WTC11 (cell line): ENCODE measurements at regions not wholly inside any gene's neighbourhood (a gene's known extent, or its start where the extent isn't known, plus 50 kb on each side); places are given as distances from the start of the nearest gene placed in this dataset.

Experiments
- AFF4 ChIP-seq: sonication (generic); formaldehyde crosslinking; IDR thresholded peaks from 2 replicates; pipeline ENCODE4 v1.8.1; 2023; ENCODE audit warnings: mild to moderate bottlenecking, missing genetic modification reagents, borderline replicate concordance
- CTCF ChIP-seq: fragments of 200-600 bp; IDR thresholded peaks from 2 replicates; pipeline ENCODE4 v1.8.0; 2022; ENCODE audit warnings: antibody characterized with exemption
- ELF4 ChIP-seq: sonication (generic); formaldehyde crosslinking; IDR thresholded peaks from 2 replicates; pipeline ENCODE4 v1.8.1; 2022; ENCODE audit warnings: low read depth, mild to moderate bottlenecking, moderate library complexity, missing genetic modification reagents
- FOXJ3 ChIP-seq: sonication (generic); formaldehyde crosslinking; IDR thresholded peaks from 2 replicates; pipeline ENCODE4 v1.9.0; 2021; ENCODE audit warnings: missing genetic modification reagents, mild to moderate bottlenecking, borderline replicate concordance
- IRF2 ChIP-seq: sonication (generic); formaldehyde crosslinking; IDR thresholded peaks from 2 replicates; pipeline ENCODE4 v1.8.0; 2022; ENCODE audit warnings: low read depth, missing genetic modification reagents, borderline replicate concordance
- USF1 ChIP-seq: sonication (generic); formaldehyde crosslinking; IDR thresholded peaks from 2 replicates; pipeline ENCODE4 v1.8.0; 2022; ENCODE audit warnings: mild to moderate bottlenecking, missing genetic modification reagents
- ZNF138 ChIP-seq: sonication (generic); formaldehyde crosslinking; conservative IDR thresholded peaks from 2 replicates; pipeline ENCODE4 v1.8.1; 2022; ENCODE audit warnings: mild to moderate bottlenecking, moderate library complexity, missing genetic modification reagents
- ZNF396 ChIP-seq: fragments of 250-450 bp; sonication (Bioruptor Pico); IDR thresholded peaks from 2 replicates; pipeline ENCODE4 v1.8.0; 2021; ENCODE audit warnings: mild to moderate bottlenecking, moderate library complexity, borderline replicate concordance
- TF ChIP-seq, protein P1 (sequence below): sonication (generic); formaldehyde crosslinking; IDR thresholded peaks from 2 replicates; pipeline ENCODE4 v1.8.1; 2022; ENCODE audit warnings: low read depth, missing genetic modification reagents, borderline replicate concordance

GRCh38 chr5:57862942-57863341 is 380.3 kb upstream of the ACTBL2 start:
- TF ChIP-seq CTCF, result no peak
- no peak for TF ChIP-seq FOXJ3 (CRISPR knock-in tag)
- TF ChIP-seq, protein P1, sequence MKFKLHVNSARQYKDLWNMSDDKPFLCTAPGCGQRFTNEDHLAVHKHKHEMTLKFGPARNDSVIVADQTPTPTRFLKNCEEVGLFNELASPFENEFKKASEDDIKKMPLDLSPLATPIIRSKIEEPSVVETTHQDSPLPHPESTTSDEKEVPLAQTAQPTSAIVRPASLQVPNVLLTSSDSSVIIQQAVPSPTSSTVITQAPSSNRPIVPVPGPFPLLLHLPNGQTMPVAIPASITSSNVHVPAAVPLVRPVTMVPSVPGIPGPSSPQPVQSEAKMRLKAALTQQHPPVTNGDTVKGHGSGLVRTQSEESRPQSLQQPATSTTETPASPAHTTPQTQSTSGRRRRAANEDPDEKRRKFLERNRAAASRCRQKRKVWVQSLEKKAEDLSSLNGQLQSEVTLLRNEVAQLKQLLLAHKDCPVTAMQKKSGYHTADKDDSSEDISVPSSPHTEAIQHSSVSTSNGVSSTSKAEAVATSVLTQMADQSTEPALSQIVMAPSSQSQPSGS (CRISPR knock-in tag), result no peak
- TF ChIP-seq ELF4 (CRISPR knock-in tag), result no peak
- TF ChIP-seq IRF2 (CRISPR knock-in tag), result no peak
- TF ChIP-seq AFF4 (CRISPR knock-in tag), result no peak
- no peak for TF ChIP-seq ZNF138 (CRISPR knock-in tag)
- TF ChIP-seq USF1 (CRISPR knock-in tag), result no peak
- TF ChIP-seq ZNF396 (CRISPR knock-in tag), result no peak
